Right lobe of liver (tissue), 4 donors: ENCODE measurements at regions not wholly inside any gene's neighbourhood (a gene's known extent, or its start where the extent isn't known, plus 50 kb on each side); places are given as distances from the start of the nearest gene placed in this dataset.

Experiments used
- CTCF ChIP-seq, 4 donors: fragments of 200-600 bp in 3 of 4; fragments of 450-650 bp in 1 of 4; IDR thresholded peaks; one replicate each; pipeline versions ENCODE4 v1.5.1 to v1.8.0; 2016 to 2022; ENCODE audit warnings: antibody characterized with exemption in 4 of 4, mild to moderate bottlenecking in 2 of 4
- POLR2A ChIP-seq: fragments of 450-650 bp; IDR thresholded peaks from one replicate; pipeline ENCODE4 v1.6.1; 2017; ENCODE audit warnings: antibody characterized with exemption, mild to moderate bottlenecking
- donor health status: DM: no; HTN: no; CAD: no.
- donor health status: DM: no; HTN: no; CAD: no.
- donor health status: DM: no; HTN: yes; CAD: no.

- TF ChIP-seq POLR2A (no peak), CTCF (IDR thresholded peaks at IDR 0.05) (no peak)
These were observed 504.4 kb downstream of the NTRK2 start for GRCh38 chr9:85173967-85174366.
